GM23338 (cell line): ENCODE measurements at regions not wholly inside any gene's neighbourhood (a gene's known extent, or its start where the extent isn't known, plus 50 kb on each side); places are given as distances from the start of the nearest gene placed in this dataset.

Source experiments
- EZH2 ChIP-seq: fragments of 200-600 bp; sonication (generic); IDR thresholded peaks from one replicate; pipeline ENCODE4 v1.8.0; 2017; ENCODE audit warnings: antibody characterized with exemption, mild to moderate bottlenecking, low read depth; ENCODE audit not compliant: unreplicated experiment
- EZH2phosphoT487 ChIP-seq: fragments of 200-600 bp; sonication (generic); IDR thresholded peaks from one replicate; pipeline ENCODE4 v1.8.1; 2018; ENCODE audit warnings: antibody characterized with exemption; ENCODE audit not compliant: unreplicated experiment
- POLR2AphosphoS5 ChIP-seq: IDR thresholded peaks from 2 replicates; pipeline ENCODE4 v1.6.1; 2016; ENCODE audit warnings: antibody characterized with exemption, low read depth
- TF ChIP-seq, protein P1 (sequence below), 2 experiments: fragments of 200-600 bp in 1 of 2; sonication (generic) in 1 of 2; conservative IDR thresholded peaks; 2 replicates each; pipeline versions ENCODE4 v1.5.1 to v1.6.1; 2016 to 2017; ENCODE audit warnings: antibody characterized with exemption in 2 of 2, low read depth in 2 of 2, mild to moderate bottlenecking in 2 of 2, moderate library complexity in 1 of 2
- TF ChIP-seq, protein P2 (sequence below): IDR thresholded peaks from one replicate; pipeline ENCODE4 v1.6.1; 2018; ENCODE audit warnings: antibody characterized with exemption; ENCODE audit not compliant: unreplicated experiment

DNA sequence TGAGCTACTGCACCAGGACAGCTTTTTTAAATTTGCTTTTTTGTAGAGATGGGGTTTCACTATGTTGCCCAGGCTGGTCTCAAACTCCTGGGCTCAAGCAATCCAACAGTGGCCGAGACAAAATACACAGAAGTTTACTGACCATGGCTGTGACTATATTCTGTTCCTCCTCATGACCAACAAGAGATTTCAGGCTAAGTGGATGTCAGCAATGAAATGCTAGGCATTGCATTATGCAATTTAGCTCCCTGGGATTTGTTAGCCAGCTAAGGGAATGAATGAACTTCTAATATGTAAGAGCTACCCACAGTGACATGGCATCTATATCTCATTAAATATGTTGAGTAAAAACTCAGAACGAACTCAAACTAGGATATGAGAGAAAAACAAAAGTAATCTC lies 81.9 kb upstream of the MBOAT2 start:
- TF ChIP-seq, protein P1, sequence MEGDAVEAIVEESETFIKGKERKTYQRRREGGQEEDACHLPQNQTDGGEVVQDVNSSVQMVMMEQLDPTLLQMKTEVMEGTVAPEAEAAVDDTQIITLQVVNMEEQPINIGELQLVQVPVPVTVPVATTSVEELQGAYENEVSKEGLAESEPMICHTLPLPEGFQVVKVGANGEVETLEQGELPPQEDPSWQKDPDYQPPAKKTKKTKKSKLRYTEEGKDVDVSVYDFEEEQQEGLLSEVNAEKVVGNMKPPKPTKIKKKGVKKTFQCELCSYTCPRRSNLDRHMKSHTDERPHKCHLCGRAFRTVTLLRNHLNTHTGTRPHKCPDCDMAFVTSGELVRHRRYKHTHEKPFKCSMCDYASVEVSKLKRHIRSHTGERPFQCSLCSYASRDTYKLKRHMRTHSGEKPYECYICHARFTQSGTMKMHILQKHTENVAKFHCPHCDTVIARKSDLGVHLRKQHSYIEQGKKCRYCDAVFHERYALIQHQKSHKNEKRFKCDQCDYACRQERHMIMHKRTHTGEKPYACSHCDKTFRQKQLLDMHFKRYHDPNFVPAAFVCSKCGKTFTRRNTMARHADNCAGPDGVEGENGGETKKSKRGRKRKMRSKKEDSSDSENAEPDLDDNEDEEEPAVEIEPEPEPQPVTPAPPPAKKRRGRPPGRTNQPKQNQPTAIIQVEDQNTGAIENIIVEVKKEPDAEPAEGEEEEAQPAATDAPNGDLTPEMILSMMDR (conservative IDR thresholded peaks at IDR 0.05; ENCODE audit: low read depth in 2 of 2), result no peak
- no peak for TF ChIP-seq EZH2phosphoT487
- TF ChIP-seq EZH2, result no peak
- TF ChIP-seq, protein P2, sequence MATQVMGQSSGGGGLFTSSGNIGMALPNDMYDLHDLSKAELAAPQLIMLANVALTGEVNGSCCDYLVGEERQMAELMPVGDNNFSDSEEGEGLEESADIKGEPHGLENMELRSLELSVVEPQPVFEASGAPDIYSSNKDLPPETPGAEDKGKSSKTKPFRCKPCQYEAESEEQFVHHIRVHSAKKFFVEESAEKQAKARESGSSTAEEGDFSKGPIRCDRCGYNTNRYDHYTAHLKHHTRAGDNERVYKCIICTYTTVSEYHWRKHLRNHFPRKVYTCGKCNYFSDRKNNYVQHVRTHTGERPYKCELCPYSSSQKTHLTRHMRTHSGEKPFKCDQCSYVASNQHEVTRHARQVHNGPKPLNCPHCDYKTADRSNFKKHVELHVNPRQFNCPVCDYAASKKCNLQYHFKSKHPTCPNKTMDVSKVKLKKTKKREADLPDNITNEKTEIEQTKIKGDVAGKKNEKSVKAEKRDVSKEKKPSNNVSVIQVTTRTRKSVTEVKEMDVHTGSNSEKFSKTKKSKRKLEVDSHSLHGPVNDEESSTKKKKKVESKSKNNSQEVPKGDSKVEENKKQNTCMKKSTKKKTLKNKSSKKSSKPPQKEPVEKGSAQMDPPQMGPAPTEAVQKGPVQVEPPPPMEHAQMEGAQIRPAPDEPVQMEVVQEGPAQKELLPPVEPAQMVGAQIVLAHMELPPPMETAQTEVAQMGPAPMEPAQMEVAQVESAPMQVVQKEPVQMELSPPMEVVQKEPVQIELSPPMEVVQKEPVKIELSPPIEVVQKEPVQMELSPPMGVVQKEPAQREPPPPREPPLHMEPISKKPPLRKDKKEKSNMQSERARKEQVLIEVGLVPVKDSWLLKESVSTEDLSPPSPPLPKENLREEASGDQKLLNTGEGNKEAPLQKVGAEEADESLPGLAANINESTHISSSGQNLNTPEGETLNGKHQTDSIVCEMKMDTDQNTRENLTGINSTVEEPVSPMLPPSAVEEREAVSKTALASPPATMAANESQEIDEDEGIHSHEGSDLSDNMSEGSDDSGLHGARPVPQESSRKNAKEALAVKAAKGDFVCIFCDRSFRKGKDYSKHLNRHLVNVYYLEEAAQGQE, result no peak
- no peak for TF ChIP-seq POLR2AphosphoS5
